Stimulated activated effector memory CD8-positive, alpha-beta T cell treated with anti-CD3 and anti-CD28 coated beads, Interleukin-12 subunit alpha, Interleukin-12 subunit beta, amount 100 ng/mL, for 72 hours (primary cell): ENCODE measurements at regions not wholly inside any gene's neighbourhood (a gene's known extent, or its start where the extent isn't known, plus 50 kb on each side); places are given as distances from the start of the nearest gene placed in this dataset.
"Not testable (repeated sequence)": the region's sequence is repeated elsewhere in the genome, so short reads cannot be mapped to it uniquely, and the experiment has no call there.

Experiments
- ATAC-seq: fragments of 150-1000 bp; cut with Tn5 transposase; 2 replicates; pipeline ENCODE4 v1.10.0; 2021
- DNase-seq, 2 donors: peaks; one replicate each; pipeline ENCODE4 v3.0.0; 2021 to 2022; ENCODE audit warnings: low spot score in 2 of 2
- H3K27ac Mint-ChIP-seq: one replicate; pipeline ENCODE4 v1.8.0; 2022; ENCODE audit warnings: mild to moderate bottlenecking, mixed read lengths
- H3K36me3 Mint-ChIP-seq: one replicate; pipeline ENCODE4 v1.8.0; 2022; ENCODE audit warnings: mild to moderate bottlenecking, mixed read lengths
- H3K4me1 Mint-ChIP-seq: one replicate; pipeline ENCODE4 v1.8.0; 2022; ENCODE audit warnings: mixed read lengths
- H3K4me3 Mint-ChIP-seq: one replicate; pipeline ENCODE4 v1.8.0; 2022; ENCODE audit warnings: mild to moderate bottlenecking, mixed read lengths
- H3K9me3 Mint-ChIP-seq: one replicate; pipeline ENCODE4 v1.8.0; 2022; ENCODE audit warnings: mixed read lengths

GRCh38 chr17:27960183-27960849 lies 67.2 kb upstream of the LYRM9 start:
- H3K4me3 Mint-ChIP-seq, result no peak overlapping the region
- DNase-seq (no peak), ATAC-seq (no peak)
- H3K9me3 Mint-ChIP-seq, result no peaks in the 10 kb centered on the region
- H3K27ac Mint-ChIP-seq, result no peak overlapping the region
- H3K4me1 Mint-ChIP-seq, result no peaks in the 10 kb centered on the region
- H3K36me3 Mint-ChIP-seq, result no peaks in the 10 kb centered on the region

- H3K4me1 Mint-ChIP-seq, H3K27ac Mint-ChIP-seq, H3K9me3 Mint-ChIP-seq, DNase-seq, ATAC-seq, H3K36me3 Mint-ChIP-seq, H3K4me3 Mint-ChIP-seq: not testable (repeated sequence)
These were observed 69.4 kb upstream of the LYRM9 start for GRCh38 chr17:27962581-27962980.

DNA sequence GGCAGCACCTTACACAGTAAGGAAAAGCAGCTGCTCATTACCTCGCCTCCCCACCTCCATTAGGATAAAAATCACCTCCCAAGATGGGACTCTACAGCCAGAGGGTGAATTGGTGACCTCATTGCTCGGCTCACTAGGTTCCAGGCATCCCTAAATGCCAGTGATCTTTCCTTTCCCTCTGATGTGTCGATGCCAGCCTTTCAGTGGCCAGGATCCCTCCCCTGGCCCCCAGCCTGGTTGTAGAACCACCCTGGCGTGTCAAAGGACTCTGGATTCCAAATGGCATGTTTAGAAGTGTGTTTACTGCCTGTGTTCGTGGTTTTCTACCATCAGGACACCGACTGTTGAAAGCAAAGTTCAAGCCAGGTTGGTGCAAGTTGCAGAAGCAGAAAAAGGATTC lies 72.1 kb upstream of the LYRM9 start:
- no peaks in the 10 kb centered on the region for H3K9me3 Mint-ChIP-seq
- H3K36me3 Mint-ChIP-seq, result no peaks in the 10 kb centered on the region
- H3K4me3 Mint-ChIP-seq, result no peak overlapping the region
- no peak for DNase-seq
- ATAC-seq, result no peak
- H3K4me1 Mint-ChIP-seq, result no peaks in the 10 kb centered on the region
- H3K27ac Mint-ChIP-seq, result no peak overlapping the region

DNA sequence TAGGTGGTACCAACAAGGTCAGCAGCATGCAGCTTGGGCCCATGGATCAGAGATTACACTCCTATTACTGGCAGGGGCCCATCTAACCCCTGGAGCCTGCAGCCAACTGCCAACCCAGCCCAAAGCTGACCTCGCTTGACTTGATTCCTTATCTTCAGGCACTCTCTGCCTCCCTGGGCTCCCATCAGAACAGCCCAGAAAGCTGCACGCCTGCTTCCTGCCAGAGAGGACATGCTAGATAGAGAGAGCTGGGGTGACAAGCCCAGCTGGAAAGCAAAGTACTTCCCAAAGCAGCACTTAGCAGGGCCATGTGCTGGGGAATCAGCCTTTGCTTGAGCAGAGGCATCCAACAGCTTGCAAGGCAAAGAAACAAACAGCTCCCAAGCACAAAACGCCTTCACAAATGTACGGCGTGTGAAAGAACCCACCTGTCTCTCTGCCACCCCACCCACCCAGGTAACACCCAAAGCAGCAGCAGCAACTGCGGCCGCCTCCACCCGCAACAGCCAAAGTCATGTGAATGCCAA lies 74.2 kb upstream of the NLK start:
- Mint-ChIP-seq H3K4me1 (no peaks in the 10 kb centered on the region), H3K9me3 (no peaks in the 10 kb centered on the region), H3K4me3 (no peak overlapping the region), H3K27ac (no peak overlapping the region), H3K36me3 (no peaks in the 10 kb centered on the region)
- no peak for DNase-seq
- no peak for ATAC-seq

GRCh38 chr17:27970587-27970986 lies 71.9 kb upstream of the NLK start:
- Mint-ChIP-seq H3K4me3 (no peak overlapping the region), H3K36me3 (no peaks in the 10 kb centered on the region), H3K27ac (no peak overlapping the region), H3K9me3 (no peaks in the 10 kb centered on the region), H3K4me1 (no peaks in the 10 kb centered on the region)
- no peak for DNase-seq
- ATAC-seq, result no peak

- Mint-ChIP-seq H3K36me3 (no peaks in the 10 kb centered on the region), H3K4me1 (no peaks in the 10 kb centered on the region), H3K9me3 (no peaks in the 10 kb centered on the region), H3K27ac (no peak overlapping the region), H3K4me3 (no peak overlapping the region)
- DNase-seq (no peak), ATAC-seq (no peak)
These were observed 69.0 kb upstream of the NLK start for GRCh38 chr17:27973258-27974044.

GRCh38 chr17:27974045-27974436 lies 68.4 kb upstream of the NLK start:
- H3K4me3 Mint-ChIP-seq, result no peak overlapping the region
- no peak for ATAC-seq

GRCh38 chr17:27974531-27975145 lies 67.8 kb upstream of the NLK start:
- H3K9me3 Mint-ChIP-seq, result no peaks in the 10 kb centered on the region
- peak; percentile 16 for ATAC-seq
- no peaks in the 10 kb centered on the region for H3K4me1 Mint-ChIP-seq

More at GRCh38 chr17:27974045-27974436, 68.4 kb upstream of the NLK start:
- no peaks in the 10 kb centered on the region for H3K9me3 Mint-ChIP-seq
- no peaks in the 10 kb centered on the region for H3K4me1 Mint-ChIP-seq
- H3K27ac Mint-ChIP-seq, result no peak overlapping the region
- H3K36me3 Mint-ChIP-seq, result no peaks in the 10 kb centered on the region
- DNase-seq, result no peak

GRCh38 chr17:27975146-27976011 lies 67.1 kb upstream of the NLK start:
- Mint-ChIP-seq H3K9me3 (no peaks in the 10 kb centered on the region), H3K27ac (no peak overlapping the region), H3K36me3 (no peaks in the 10 kb centered on the region), H3K4me3 (no peak overlapping the region), H3K4me1 (no peaks in the 10 kb centered on the region)
- peak; percentile 21 for ATAC-seq
- DNase-seq, result no peak

More at GRCh38 chr17:27974531-27975145, 67.8 kb upstream of the NLK start:
- no peak overlapping the region for H3K27ac Mint-ChIP-seq
- no peaks in the 10 kb centered on the region for H3K36me3 Mint-ChIP-seq
- no peak overlapping the region for H3K4me3 Mint-ChIP-seq
- no peak for DNase-seq

DNA sequence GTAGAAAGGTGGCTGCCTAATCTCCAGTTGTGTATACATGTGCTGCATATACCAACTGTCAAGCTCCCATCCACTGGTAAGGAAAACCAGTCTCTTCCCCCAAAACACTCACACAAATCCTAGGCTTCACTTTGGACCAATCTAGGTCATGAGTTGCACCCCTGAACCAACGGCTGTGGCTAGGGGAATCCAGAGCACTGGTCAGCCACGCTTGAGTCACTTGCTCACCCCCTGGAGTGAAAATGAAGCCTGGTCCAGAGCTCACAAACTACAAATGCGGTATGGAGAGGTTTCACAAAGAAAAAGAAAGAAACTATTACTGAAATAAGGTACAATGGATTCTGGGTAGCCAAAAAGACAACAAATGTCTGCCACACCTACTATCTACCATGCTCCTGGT lies 66.1 kb upstream of the NLK start:
- no peaks in the 10 kb centered on the region for H3K4me1 Mint-ChIP-seq
- no peak overlapping the region for H3K27ac Mint-ChIP-seq
- H3K36me3 Mint-ChIP-seq, result no peaks in the 10 kb centered on the region
- H3K4me3 Mint-ChIP-seq, result no peak overlapping the region
- DNase-seq, result no peak
- peak; percentile 46 for ATAC-seq
- H3K9me3 Mint-ChIP-seq, result no peaks in the 10 kb centered on the region

DNA sequence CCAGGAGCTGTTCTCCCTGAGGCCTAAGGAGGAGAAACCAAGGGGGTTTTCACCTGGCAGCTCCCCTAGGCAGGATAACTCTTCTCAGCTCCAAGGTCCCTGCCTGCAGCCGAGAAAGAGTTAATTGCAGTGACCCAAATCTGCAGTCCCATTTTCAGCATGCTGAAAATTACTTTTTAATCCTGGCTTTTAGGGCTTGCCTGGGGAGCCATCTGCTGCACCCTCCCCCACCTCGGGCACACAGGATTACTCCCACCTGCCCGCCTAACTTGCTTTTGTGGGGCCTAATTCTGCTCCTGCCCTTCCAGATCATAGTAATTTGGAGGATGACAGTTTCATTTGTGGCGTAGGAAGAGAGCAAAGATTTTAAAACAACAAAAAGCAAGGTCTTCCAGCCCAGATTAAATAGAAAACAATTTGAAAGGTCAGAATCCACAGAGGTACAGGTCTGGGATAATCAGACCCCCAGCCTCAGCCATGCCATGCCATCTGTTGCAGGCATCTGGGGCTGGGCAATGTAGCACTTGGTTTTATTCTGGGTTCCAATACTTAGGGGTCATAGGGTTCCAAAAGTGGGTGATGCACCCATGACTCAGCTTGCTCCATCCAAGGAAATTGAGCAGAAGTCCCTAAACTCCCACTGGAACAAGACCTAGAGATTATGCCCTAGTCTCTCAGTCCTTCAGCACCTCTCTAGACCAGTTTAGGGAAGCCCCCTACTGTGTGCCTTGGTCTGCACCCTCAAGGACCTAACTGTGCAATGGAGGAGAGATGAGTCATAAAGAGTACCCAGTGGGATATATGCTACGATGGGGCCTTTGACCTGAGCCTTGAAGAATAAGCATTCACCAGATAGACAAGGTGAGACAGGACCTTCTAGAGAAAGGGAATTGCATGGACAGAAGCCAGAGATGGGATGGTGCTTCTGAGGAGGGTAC lies 64.5 kb upstream of the NLK start:
- Mint-ChIP-seq H3K36me3 (no peaks in the 10 kb centered on the region), H3K27ac (no peak overlapping the region), H3K4me3 (no peak overlapping the region), H3K9me3 (no peaks in the 10 kb centered on the region), H3K4me1 (no peaks in the 10 kb centered on the region)
- no peak for ATAC-seq
- DNase-seq, result no peak

DNA sequence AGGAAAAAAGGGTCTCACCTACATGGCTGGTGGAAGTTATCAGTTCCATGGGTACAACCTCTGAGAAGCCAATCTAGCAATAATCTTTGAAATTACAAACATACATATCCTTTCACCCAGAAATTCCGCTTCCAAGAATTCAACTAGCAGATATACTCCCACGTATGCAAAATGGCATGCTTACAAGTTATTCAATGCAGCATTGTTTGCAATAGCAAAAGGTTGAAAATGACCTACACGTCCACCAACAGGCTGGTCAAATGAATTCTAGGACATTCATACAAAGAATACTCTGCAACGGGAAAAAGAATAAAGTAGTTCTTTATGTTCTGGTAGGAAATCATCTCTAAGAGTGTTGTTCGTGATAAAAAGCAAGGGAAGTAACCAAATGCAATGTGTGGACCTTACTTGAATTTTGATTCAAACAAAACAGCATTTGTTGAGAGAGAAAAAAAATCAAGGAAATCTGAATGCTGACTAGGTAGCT lies 63.7 kb upstream of the NLK start:
- Mint-ChIP-seq H3K4me1 (no peaks in the 10 kb centered on the region), H3K27ac (no peak overlapping the region), H3K9me3 (no peaks in the 10 kb centered on the region), H3K4me3 (no peak overlapping the region), H3K36me3 (no peaks in the 10 kb centered on the region)
- no peak for ATAC-seq
- DNase-seq, result no peak

GRCh38 chr17:27980043-27980442 lies 62.4 kb upstream of the NLK start:
- Mint-ChIP-seq H3K36me3 (no peaks in the 10 kb centered on the region), H3K4me1 (peaks cover 3% of the 10 kb centered on the region), H3K4me3 (no peak overlapping the region), H3K27ac (no peak overlapping the region), H3K9me3 (no peaks in the 10 kb centered on the region)
- ATAC-seq (no peak), DNase-seq (no peak)

DNA sequence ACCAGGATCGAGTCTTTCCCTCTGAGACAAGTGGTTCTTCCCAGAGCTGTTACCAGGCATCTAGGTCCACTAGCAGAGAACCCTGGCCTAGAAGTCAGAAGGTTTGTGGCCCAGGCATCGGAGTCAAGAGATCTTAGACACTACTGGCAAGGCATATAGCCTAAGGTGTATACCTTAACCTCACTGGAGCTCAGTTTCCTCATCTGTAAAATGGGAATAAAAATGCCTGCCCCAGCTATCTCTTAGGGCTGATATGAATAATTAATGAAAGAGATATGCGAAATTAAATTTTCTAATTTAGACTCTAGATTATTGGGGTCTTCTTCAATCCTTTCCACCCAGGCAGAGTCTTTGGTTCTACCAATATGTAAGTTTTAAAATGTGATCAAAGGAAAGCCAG lies 60.5 kb upstream of the NLK start:
- ATAC-seq, result no peak
- Mint-ChIP-seq H3K36me3 (no peaks in the 10 kb centered on the region), H3K4me3 (no peak overlapping the region), H3K9me3 (no peaks in the 10 kb centered on the region), H3K27ac (no peak overlapping the region), H3K4me1 (peaks cover 8% of the 10 kb centered on the region)
- no peak for DNase-seq
